OCI-LY1 (cell line): ENCODE measurements at regions not wholly inside any gene's neighbourhood (a gene's known extent, or its start where the extent isn't known, plus 50 kb on each side); places are given as distances from the start of the nearest gene placed in this dataset.
"Not testable (repeated sequence)": the region's sequence is repeated elsewhere in the genome, so short reads cannot be mapped to it uniquely, and the experiment has no call there.

Experiments used
- H2AFZ ChIP-seq: fragments of 200-600 bp; sonication (generic), shearing (Covaris generic); 2 replicates; pipeline ENCODE4 v1.6.0; 2014; ENCODE audit warnings: antibody characterized with exemption, mild to moderate bottlenecking, low read length
- H3F3A ChIP-seq: fragments of 200-600 bp; sonication (generic), shearing (Covaris generic); 2 replicates; pipeline ENCODE4 v1.6.0; 2014; ENCODE audit warnings: mild to moderate bottlenecking, antibody characterized with exemption, low read length, moderate library complexity; ENCODE audit not compliant: insufficient read depth
- H3K27ac ChIP-seq: fragments of 200-600 bp; sonication (generic); 2 replicates; pipeline ENCODE4 v1.5.1; 2014; ENCODE audit warnings: low read length, mixed run types, mild to moderate bottlenecking, low read depth; ENCODE audit not compliant: poor library complexity, severe bottlenecking
- H3K27me3 ChIP-seq: fragments of 200-600 bp; sonication (generic); 2 replicates; pipeline ENCODE4 v1.6.0; 2014; ENCODE audit warnings: antibody characterized with exemption, mild to moderate bottlenecking, low read length, moderate library complexity; ENCODE audit not compliant: insufficient read depth
- H3K36me3 ChIP-seq: fragments of 200-600 bp; sonication (generic); 2 replicates; pipeline ENCODE4 v1.6.1; 2014; ENCODE audit warnings: mild to moderate bottlenecking, antibody characterized with exemption, low read length, moderate library complexity, mixed read lengths; ENCODE audit not compliant: insufficient read depth
- H3K4me1 ChIP-seq: fragments of 200-600 bp; sonication (generic); 2 replicates; pipeline ENCODE4 v1.5.1; 2014; ENCODE audit warnings: mild to moderate bottlenecking, low read length, moderate library complexity; ENCODE audit not compliant: insufficient read depth, severe bottlenecking
- H3K4me2 ChIP-seq: fragments of 200-600 bp; sonication (generic), shearing (Covaris generic); 2 replicates; pipeline ENCODE4 v1.6.1; 2014; ENCODE audit warnings: low read length
- H3K4me3 ChIP-seq: fragments of 200-600 bp; sonication (generic); 2 replicates; pipeline ENCODE4 v1.5.1; 2014; ENCODE audit warnings: low read length, low read depth, mild to moderate bottlenecking, mixed read lengths; ENCODE audit not compliant: poor library complexity, severe bottlenecking
- H3K79me2 ChIP-seq: fragments of 200-600 bp; shearing (Covaris generic); 2 replicates; pipeline ENCODE4 v1.6.1; 2016; ENCODE audit warnings: mixed run types, low read length, mixed read lengths; ENCODE audit not compliant: insufficient read depth
- H3K9ac ChIP-seq: fragments of 200-600 bp; sonication (generic), shearing (Covaris generic); 2 replicates; pipeline ENCODE4 v1.6.1; 2014; ENCODE audit warnings: mild to moderate bottlenecking, low read length, mixed read lengths
- H3K9me2 ChIP-seq: fragments of 200-600 bp; sonication (generic), shearing (Covaris generic); 2 replicates; pipeline ENCODE4 v1.6.1; 2014; ENCODE audit warnings: low read depth, mild to moderate bottlenecking, low read length, mixed read lengths
- H3K9me3 ChIP-seq: fragments of 200-600 bp; shearing (Covaris generic); 2 replicates; pipeline ENCODE4 v1.6.1; 2014; ENCODE audit warnings: low read length, mixed read lengths
- H4K20me1 ChIP-seq: fragments of 200-600 bp; sonication (generic), shearing (Covaris generic); 2 replicates; pipeline ENCODE4 v1.6.0; 2016; ENCODE audit warnings: mild to moderate bottlenecking, low read length; ENCODE audit not compliant: insufficient read depth
- EZH2 ChIP-seq: fragments of 200-600 bp; sonication (generic), shearing (Covaris generic); IDR thresholded peaks from 2 replicates; pipeline ENCODE4 v1.8.0; 2017; ENCODE audit warnings: borderline replicate concordance, mixed run types, mild to moderate bottlenecking, antibody characterized with exemption, low read length, moderate library complexity, mixed read lengths
- TF ChIP-seq, protein P1 (sequence below): fragments of 200-600 bp; sonication (generic), shearing (Covaris generic); IDR thresholded peaks from 2 replicates; pipeline ENCODE4 v1.5.1; 2017; ENCODE audit warnings: mild to moderate bottlenecking, antibody characterized with exemption, low read length, moderate library complexity, mixed read lengths

- Histone ChIP-seq H3K36me3 (no peaks in the 10 kb centered on the region), H3K27me3 (no peaks in the 10 kb centered on the region), H4K20me1 (no peaks in the 10 kb centered on the region), H3K9me2 (no peaks in the 10 kb centered on the region), H3K4me3 (no peak overlapping the region), H3K4me2 (no peak overlapping the region), H3K4me1 (no peaks in the 10 kb centered on the region), H3K9me3 (no peaks in the 10 kb centered on the region), H3K9ac (no peak overlapping the region), H2AFZ (no peak overlapping the region), H3K27ac (no peak overlapping the region), H3F3A (no peaks in the 10 kb centered on the region), H3K79me2 (no peaks in the 10 kb centered on the region)
- TF ChIP-seq, protein P1, sequence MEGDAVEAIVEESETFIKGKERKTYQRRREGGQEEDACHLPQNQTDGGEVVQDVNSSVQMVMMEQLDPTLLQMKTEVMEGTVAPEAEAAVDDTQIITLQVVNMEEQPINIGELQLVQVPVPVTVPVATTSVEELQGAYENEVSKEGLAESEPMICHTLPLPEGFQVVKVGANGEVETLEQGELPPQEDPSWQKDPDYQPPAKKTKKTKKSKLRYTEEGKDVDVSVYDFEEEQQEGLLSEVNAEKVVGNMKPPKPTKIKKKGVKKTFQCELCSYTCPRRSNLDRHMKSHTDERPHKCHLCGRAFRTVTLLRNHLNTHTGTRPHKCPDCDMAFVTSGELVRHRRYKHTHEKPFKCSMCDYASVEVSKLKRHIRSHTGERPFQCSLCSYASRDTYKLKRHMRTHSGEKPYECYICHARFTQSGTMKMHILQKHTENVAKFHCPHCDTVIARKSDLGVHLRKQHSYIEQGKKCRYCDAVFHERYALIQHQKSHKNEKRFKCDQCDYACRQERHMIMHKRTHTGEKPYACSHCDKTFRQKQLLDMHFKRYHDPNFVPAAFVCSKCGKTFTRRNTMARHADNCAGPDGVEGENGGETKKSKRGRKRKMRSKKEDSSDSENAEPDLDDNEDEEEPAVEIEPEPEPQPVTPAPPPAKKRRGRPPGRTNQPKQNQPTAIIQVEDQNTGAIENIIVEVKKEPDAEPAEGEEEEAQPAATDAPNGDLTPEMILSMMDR, result no peak
- no peak for TF ChIP-seq EZH2
These were observed 532.2 kb upstream of the API5 start for GRCh38 chr11:42779555-42779954.

- Histone ChIP-seq H3K4me3 (no peak overlapping the region), H4K20me1 (no peaks in the 10 kb centered on the region), H3K4me2 (no peak overlapping the region), H3K27ac (no peak overlapping the region), H3K4me1 (no peaks in the 10 kb centered on the region), H3K9ac (no peak overlapping the region), H3K27me3 (no peaks in the 10 kb centered on the region), H3F3A (no peaks in the 10 kb centered on the region), H3K9me2 (no peaks in the 10 kb centered on the region), H3K79me2 (no peaks in the 10 kb centered on the region), H2AFZ (no peak overlapping the region), H3K36me3 (no peaks in the 10 kb centered on the region), H3K9me3 (no peaks in the 10 kb centered on the region)
- TF ChIP-seq, protein P1, result no peak
- no peak for TF ChIP-seq EZH2
These were observed 524.8 kb upstream of the API5 start for GRCh38 chr11:42786981-42787380.

- H3K36me3 ChIP-seq, H3F3A ChIP-seq, H3K4me3 ChIP-seq, H3K27me3 ChIP-seq, H3K9me3 ChIP-seq, H3K9ac ChIP-seq, H3K9me2 ChIP-seq, H3K4me2 ChIP-seq, H3K4me1 ChIP-seq, H3K79me2 ChIP-seq, H3K27ac ChIP-seq, H4K20me1 ChIP-seq, H2AFZ ChIP-seq: not testable (repeated sequence)
These were observed 516.3 kb upstream of the API5 start for GRCh38 chr11:42795483-42795882.

GRCh38 chr11:42800041-42800440 lies 511.8 kb upstream of the API5 start:
- Histone ChIP-seq H3K27me3 (no peaks in the 10 kb centered on the region), H3K4me2 (no peak overlapping the region), H3K9me2 (no peaks in the 10 kb centered on the region), H3K36me3 (no peaks in the 10 kb centered on the region), H2AFZ (no peak overlapping the region), H3K4me3 (no peak overlapping the region), H3K27ac (no peak overlapping the region), H4K20me1 (no peaks in the 10 kb centered on the region), H3K9me3 (no peaks in the 10 kb centered on the region), H3F3A (no peaks in the 10 kb centered on the region), H3K9ac (no peak overlapping the region), H3K4me1 (no peaks in the 10 kb centered on the region), H3K79me2 (no peaks in the 10 kb centered on the region)
- TF ChIP-seq, protein P1, result no peak
